C4-2B (cell line): ENCODE measurements at regions not wholly inside any gene's neighbourhood (a gene's known extent, or its start where the extent isn't known, plus 50 kb on each side); places are given as distances from the start of the nearest gene placed in this dataset.

Source experiments
- ZFX ChIP-seq: fragments of 450-650 bp; IDR thresholded peaks from 2 replicates; pipeline ENCODE4 v1.6.1; 2017
- TF ChIP-seq, protein P1 (sequence below): fragments of 450-650 bp; conservative IDR thresholded peaks from 2 replicates; pipeline ENCODE4 v1.5.1; 2017; ENCODE audit warnings: mild to moderate bottlenecking

DNA sequence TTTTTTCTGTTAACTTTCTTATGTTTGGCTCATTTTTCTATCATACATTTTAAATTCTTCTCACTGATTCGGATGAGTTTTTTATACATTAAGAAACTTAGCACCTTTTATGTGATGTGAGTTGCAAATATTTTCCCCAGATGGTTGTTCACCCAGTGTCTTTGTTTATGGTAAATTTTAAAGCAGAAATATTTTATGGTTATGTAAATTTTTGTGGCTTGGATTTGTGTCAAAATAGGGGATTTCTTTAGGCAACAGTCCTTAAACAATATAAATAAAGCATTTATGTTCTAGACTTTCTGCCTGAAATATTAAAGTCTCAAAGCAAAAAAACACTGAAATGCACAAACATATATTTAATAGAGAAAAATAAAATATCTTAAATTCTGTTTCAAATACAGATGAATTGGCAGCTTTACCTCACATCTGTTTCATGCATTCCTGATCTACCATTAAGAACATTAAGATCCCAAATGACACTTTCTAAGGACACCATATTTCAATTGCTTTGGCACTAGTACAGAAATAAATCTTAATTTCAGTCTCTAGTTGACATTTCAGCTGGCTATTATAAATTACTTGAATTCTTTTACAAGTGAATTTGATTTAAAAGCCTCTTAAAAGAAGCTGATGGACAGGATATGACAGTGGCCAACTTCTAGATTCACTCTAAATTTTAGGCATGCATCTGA is 646.6 kb downstream of the HACE1 start:
- TF ChIP-seq, protein P1, sequence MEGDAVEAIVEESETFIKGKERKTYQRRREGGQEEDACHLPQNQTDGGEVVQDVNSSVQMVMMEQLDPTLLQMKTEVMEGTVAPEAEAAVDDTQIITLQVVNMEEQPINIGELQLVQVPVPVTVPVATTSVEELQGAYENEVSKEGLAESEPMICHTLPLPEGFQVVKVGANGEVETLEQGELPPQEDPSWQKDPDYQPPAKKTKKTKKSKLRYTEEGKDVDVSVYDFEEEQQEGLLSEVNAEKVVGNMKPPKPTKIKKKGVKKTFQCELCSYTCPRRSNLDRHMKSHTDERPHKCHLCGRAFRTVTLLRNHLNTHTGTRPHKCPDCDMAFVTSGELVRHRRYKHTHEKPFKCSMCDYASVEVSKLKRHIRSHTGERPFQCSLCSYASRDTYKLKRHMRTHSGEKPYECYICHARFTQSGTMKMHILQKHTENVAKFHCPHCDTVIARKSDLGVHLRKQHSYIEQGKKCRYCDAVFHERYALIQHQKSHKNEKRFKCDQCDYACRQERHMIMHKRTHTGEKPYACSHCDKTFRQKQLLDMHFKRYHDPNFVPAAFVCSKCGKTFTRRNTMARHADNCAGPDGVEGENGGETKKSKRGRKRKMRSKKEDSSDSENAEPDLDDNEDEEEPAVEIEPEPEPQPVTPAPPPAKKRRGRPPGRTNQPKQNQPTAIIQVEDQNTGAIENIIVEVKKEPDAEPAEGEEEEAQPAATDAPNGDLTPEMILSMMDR, result no peak
- TF ChIP-seq ZFX, result no peak
